ENCODE measurements at regions not wholly inside any gene's neighbourhood (a gene's known extent, or its start where the extent isn't known, plus 50 kb on each side); places are given as distances from the start of the nearest gene placed in this dataset.

DNA sequence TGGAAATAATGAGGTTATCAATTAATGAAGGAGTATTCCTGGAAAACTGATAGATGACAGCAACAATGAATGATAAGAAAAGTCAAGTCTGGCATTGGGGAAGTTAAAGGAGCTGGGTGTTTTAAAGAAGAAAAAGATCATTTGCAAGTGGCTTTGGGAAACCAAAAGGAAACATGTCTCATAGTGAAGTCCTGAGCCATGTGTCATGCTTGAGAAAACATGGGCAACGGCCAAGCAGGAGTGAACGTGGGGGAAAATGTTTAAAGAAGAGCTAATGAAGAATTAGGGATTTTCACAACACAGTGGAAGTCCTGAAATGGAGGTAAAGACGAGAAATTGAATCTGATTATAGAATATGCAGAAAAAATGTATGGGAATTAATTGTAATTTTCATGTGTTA, 1383.2 kb upstream of the CELF2 start:
- H3K4me3 ChIP-seq (replicated peaks in 1 of 2; ENCODE audit: low read depth in 2 of 2, low read length in 2 of 2) = no peak overlapping the region
- TF ChIP-seq, protein P1, sequence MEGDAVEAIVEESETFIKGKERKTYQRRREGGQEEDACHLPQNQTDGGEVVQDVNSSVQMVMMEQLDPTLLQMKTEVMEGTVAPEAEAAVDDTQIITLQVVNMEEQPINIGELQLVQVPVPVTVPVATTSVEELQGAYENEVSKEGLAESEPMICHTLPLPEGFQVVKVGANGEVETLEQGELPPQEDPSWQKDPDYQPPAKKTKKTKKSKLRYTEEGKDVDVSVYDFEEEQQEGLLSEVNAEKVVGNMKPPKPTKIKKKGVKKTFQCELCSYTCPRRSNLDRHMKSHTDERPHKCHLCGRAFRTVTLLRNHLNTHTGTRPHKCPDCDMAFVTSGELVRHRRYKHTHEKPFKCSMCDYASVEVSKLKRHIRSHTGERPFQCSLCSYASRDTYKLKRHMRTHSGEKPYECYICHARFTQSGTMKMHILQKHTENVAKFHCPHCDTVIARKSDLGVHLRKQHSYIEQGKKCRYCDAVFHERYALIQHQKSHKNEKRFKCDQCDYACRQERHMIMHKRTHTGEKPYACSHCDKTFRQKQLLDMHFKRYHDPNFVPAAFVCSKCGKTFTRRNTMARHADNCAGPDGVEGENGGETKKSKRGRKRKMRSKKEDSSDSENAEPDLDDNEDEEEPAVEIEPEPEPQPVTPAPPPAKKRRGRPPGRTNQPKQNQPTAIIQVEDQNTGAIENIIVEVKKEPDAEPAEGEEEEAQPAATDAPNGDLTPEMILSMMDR (IDR thresholded peaks at IDR 0.05; ENCODE audit: low read depth, low read length) = no peak
- DNase-seq (ENCODE audit: low read depth in 2 of 2) = peak; percentile 26 to 89

DNA sequence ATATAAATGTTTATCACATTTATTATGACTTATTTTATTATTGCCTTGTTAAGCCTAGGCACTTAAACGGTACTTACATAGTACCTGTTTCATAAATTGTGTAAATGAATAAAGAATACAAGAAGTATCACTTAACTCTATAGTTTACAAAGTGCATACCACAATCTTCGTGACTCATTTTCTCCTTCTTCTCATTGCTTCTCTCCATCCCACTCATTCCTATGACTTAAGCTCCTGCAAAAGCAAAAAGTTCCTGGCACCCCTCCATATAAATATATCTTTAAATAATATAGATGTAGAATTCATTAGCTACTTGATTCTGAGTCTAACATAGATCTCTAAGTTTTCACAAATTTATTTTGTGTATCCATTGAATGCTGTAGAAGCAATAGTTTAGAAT, 1382.0 kb upstream of the CELF2 start:
- H3K4me3 ChIP-seq (replicated peaks in 1 of 2; ENCODE audit: low read depth in 2 of 2, low read length in 2 of 2) = no peak overlapping the region
- TF ChIP-seq, protein P1 (IDR thresholded peaks at IDR 0.05; ENCODE audit: low read depth, low read length) = no peak
- peak; percentile 3 to 83 for DNase-seq (ENCODE audit: low read depth in 2 of 2)

DNA sequence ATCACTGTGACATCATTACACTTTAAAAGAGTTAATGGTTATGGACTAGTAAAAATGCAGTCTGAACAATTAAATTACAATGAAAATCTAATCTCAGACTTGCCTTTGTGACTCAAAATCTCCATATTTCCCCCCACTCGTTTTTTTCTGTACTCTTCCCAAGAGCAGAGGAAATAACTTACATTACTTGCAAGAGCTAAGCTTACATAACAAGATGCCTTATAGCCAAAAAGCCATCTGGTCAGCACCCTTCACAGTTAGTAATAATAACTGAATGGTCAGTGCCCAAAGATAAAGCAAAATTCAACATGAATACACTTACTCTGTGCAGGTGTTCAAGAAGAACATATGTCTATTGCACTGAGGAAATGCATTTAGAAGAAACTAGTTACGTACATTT, 1381.5 kb upstream of the CELF2 start:
- no peak overlapping the region for H3K4me3 ChIP-seq (replicated peaks in 1 of 2; ENCODE audit: low read depth in 2 of 2, low read length in 2 of 2)
- peak in 1 of 2 donors; percentile 46 for DNase-seq (ENCODE audit: low read depth in 2 of 2)
- TF ChIP-seq, protein P1 (IDR thresholded peaks at IDR 0.05; ENCODE audit: low read depth, low read length) = no peak

DNA sequence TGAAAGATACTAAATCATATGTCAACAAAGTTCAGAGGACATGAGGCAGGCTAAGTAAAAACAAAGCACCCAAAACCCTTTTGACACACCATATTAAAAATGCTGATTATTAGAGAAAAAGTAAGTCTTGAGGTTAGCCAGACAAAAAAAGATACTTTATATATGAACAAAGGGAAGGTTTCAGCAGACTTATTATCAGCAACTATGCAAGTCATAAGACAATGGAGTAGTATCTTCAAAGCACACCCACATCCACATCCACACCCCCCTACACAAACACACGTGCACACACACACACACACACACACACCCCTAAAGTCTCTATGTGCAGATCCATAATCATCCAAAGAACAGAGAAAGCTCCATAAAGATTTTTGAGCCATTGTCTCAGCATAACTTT, 1373.9 kb upstream of the CELF2 start:
- no peak overlapping the region for H3K4me3 ChIP-seq (replicated peaks in 1 of 2; ENCODE audit: low read depth in 2 of 2, low read length in 2 of 2)
- DNase-seq (ENCODE audit: low read depth in 2 of 2) = no peak
- TF ChIP-seq, protein P1 (IDR thresholded peaks at IDR 0.05; ENCODE audit: low read depth, low read length) = no peak

DNA sequence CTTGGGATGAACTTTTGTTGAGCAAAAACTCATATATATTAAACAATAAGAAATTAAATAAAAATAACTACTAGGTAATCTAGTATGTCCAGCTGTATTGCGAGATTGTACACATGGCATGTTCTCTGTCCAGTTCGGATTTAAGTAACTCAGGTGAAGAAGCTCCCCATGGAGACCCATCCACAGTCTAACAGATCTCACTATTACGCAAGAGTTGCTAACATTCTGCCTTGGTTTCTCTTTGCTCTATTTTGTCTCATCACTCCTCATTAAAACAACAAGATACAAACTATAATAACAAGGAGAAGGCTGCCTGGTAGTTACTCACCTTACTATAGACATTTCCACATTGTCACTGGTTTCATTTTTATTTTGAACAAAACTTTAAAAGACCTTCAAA, 1372.3 kb upstream of the CELF2 start:
- TF ChIP-seq, protein P1 (IDR thresholded peaks at IDR 0.05; ENCODE audit: low read depth, low read length) = no peak
- no peak for DNase-seq (ENCODE audit: low read depth in 2 of 2)
- H3K4me3 ChIP-seq (replicated peaks in 1 of 2; ENCODE audit: low read depth in 2 of 2, low read length in 2 of 2) = no peak overlapping the region

DNA sequence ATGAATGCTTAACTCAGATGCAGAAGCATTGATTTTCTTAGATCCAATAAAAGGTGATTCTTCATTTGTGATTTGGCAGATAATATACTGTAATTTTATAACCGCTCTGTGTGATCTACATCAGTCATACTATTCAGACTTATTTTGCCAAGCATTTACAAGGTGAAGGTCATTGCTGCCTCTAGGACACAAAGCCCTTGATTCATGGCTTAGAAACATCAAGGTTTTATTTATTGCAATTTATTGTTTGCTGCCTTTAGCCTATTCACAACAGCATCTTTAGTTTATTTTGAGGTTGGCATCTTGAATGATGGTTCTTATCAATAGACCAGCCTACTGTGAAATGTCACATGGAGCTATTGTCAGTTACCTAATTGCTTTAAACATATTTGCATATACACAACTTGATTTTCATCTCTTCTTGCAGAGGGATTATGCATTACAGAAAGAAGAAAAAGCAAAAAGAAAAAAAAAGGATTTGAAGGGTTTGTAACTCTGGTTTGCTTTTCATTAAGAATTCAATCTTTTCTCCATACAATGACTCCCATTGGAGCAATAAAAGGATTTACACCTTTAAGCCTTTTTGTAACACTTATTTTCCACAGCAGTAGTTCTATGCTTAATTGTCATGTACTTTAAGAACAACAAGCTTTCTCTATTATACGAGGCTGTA, 1371.6 kb upstream of the CELF2 start:
- no peak for DNase-seq (ENCODE audit: low read depth in 2 of 2)
- no peak overlapping the region for H3K4me3 ChIP-seq (replicated peaks in 1 of 2; ENCODE audit: low read depth in 2 of 2, low read length in 2 of 2)
- TF ChIP-seq, protein P1 (IDR thresholded peaks at IDR 0.05; ENCODE audit: low read depth, low read length) = no peak

DNA sequence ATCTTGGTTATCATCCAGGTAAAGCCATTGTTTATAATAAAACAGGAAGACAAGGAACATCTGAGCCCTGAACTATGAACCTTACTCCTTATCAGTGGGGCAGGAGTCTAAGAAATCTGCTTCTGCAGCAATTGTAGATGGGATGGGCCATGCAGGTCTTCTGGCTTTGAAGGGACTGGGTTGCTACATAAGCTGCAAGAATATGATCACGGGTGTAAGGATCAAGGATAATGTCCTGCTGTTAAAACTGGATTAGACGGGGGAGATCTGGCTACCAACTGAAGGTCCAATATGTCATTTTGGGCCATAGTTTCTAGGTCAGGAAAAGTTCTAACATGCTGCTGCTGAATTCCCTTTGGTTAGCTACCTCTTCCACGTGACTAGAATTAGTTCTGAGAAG, 1363.4 kb upstream of the CELF2 start:
- TF ChIP-seq, protein P1 (IDR thresholded peaks at IDR 0.05; ENCODE audit: low read depth, low read length) = no peak
- DNase-seq (ENCODE audit: low read depth in 2 of 2) = no peak

More for the DNA sequence above, 1363.4 kb upstream of the CELF2 start:
- no peak overlapping the region for H3K4me3 ChIP-seq (replicated peaks in 1 of 2; ENCODE audit: low read depth in 2 of 2, low read length in 2 of 2)
